BE2C (cell line): ENCODE measurements at regions not wholly inside any gene's neighbourhood (a gene's known extent, or its start where the extent isn't known, plus 50 kb on each side); places are given as distances from the start of the nearest gene placed in this dataset.

Experiments used
- DNase-seq: peaks from one replicate; pipeline ENCODE4 v3.0.0-alpha.2; 2020
- H3K27me3 ChIP-seq: fragments of 250-450 bp; sonication (Bioruptor Pico); 2 replicates; pipeline ENCODE4 v1.5.1; 2020; ENCODE audit warnings: mild to moderate bottlenecking
- H3K36me3 ChIP-seq: fragments of 250-450 bp; sonication (Bioruptor Pico); 2 replicates; pipeline ENCODE4 v1.5.1; 2020; ENCODE audit warnings: mild to moderate bottlenecking
- H3K4me1 ChIP-seq: fragments of 250-450 bp; sonication (Bioruptor Pico); 2 replicates; pipeline ENCODE4 v1.5.1; 2020
- H3K4me3 ChIP-seq: 2 replicates; pipeline ENCODE4 v1.5.1; 2011; ENCODE audit warnings: low read depth, low read length
- H3K9me3 ChIP-seq: fragments of 250-450 bp; sonication (Bioruptor Pico); 2 replicates; pipeline ENCODE4 v1.5.1; 2020
- CTCF ChIP-seq: IDR thresholded peaks from 2 replicates; pipeline ENCODE4 v1.5.1; 2012; ENCODE audit warnings: mild to moderate bottlenecking, low read depth, low read length

GRCh38 chr18:6561016-6561415 lies 146.3 kb upstream of the L3MBTL4 start:
- H3K9me3 ChIP-seq = no peaks in the 10 kb centered on the region
- DNase-seq = no peak
- H3K27me3 ChIP-seq = no peaks in the 10 kb centered on the region
- H3K4me1 ChIP-seq = peaks cover 4% of the 10 kb centered on the region; the same call in 1 of the 2 replicates
- H3K36me3 ChIP-seq = no peaks in the 10 kb centered on the region
- TF ChIP-seq CTCF = no peak
- H3K4me3 ChIP-seq = no peak overlapping the region

- TF ChIP-seq CTCF = no peak
- no peak for DNase-seq
- no peaks in the 10 kb centered on the region for H3K36me3 ChIP-seq
- H3K4me1 ChIP-seq = peaks cover 4% of the 10 kb centered on the region; the same call in 1 of the 2 replicates
- H3K9me3 ChIP-seq = no peaks in the 10 kb centered on the region
- no peaks in the 10 kb centered on the region for H3K27me3 ChIP-seq
- no peak overlapping the region for H3K4me3 ChIP-seq
Measured at GRCh38 chr18:6561420-6561861, 146.7 kb upstream of the L3MBTL4 start.

GRCh38 chr18:6561862-6562291 lies 147.2 kb upstream of the L3MBTL4 start:
- Histone ChIP-seq H3K36me3 (no peaks in the 10 kb centered on the region), H3K4me3 (no peak overlapping the region), H3K9me3 (no peaks in the 10 kb centered on the region), H3K27me3 (no peaks in the 10 kb centered on the region), H3K4me1 (peaks cover 3% of the 10 kb centered on the region; the same call in 1 of the 2 replicates)
- TF ChIP-seq CTCF = no peak
- DNase-seq = no peak

- H3K27me3 ChIP-seq = no peaks in the 10 kb centered on the region
- H3K36me3 ChIP-seq = no peaks in the 10 kb centered on the region
- no peak for TF ChIP-seq CTCF
- no peak for DNase-seq
- no peak overlapping the region for H3K4me3 ChIP-seq
- no peaks in the 10 kb centered on the region for H3K9me3 ChIP-seq
- no peaks in the 10 kb centered on the region for H3K4me1 ChIP-seq
Measured at GRCh38 chr18:6563896-6564295, 149.2 kb upstream of the L3MBTL4 start.

GRCh38 chr18:6564950-6565814 lies 150.5 kb upstream of the L3MBTL4 start:
- Histone ChIP-seq H3K36me3 (no peaks in the 10 kb centered on the region), H3K4me3 (no peak overlapping the region), H3K27me3 (no peaks in the 10 kb centered on the region), H3K4me1 (no peaks in the 10 kb centered on the region), H3K9me3 (no peaks in the 10 kb centered on the region)
- DNase-seq = no peak
- TF ChIP-seq CTCF = no peak

- Histone ChIP-seq H3K4me3 (no peak overlapping the region), H3K27me3 (no peaks in the 10 kb centered on the region), H3K9me3 (no peaks in the 10 kb centered on the region), H3K4me1 (no peaks in the 10 kb centered on the region), H3K36me3 (no peaks in the 10 kb centered on the region)
- TF ChIP-seq CTCF = no peak
- no peak for DNase-seq
Measured at GRCh38 chr18:6565815-6566081, 151.0 kb upstream of the L3MBTL4 start.
